ENCODE measurements at regions not wholly inside any gene's neighbourhood (a gene's known extent, or its start where the extent isn't known, plus 50 kb on each side); places are given as distances from the start of the nearest gene placed in this dataset.

DNA sequence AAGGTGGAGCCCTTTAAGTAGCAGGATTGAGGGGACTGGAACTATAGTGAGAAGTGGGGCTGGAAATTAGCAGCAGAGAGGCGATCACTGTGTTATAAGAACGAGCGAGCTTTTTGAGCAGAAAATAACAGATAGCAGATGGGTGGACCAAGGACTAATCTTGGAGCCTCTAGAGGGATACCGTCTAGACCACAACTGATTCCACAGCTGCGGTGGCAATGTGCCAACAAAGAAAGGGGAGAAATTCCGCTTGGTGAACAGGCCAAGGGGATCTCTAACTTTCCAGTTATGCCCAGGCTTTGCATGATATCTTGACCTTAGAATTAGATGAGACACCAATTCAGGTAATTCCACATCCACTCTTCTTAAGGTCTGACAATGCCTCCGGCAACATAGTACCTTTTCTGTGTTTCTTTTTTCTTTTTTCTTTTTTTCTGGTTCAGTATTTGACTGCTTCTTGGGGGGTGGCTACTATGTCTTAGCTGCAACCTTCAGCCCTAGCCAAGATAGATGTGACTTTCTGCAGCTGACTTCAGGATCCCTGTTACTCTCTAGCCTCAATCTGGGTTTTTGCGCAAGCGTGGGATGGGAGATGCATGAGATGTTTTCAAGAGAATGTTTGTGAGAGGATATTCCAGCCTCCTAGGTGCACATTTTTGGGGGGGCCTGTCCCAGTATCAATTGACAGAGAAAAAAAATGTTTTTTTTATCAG, 143.4 kb upstream of the CPSF6 start:
- no peak for DNase-seq (ENCODE audit: low read depth in 2 of 3, low spot score in 2 of 3)

- DNase-seq (ENCODE audit: low read depth in 2 of 3, low spot score in 2 of 3): no peak
These were observed 142.6 kb upstream of the CPSF6 start for GRCh38 chr12:69096669-69097335.

DNA sequence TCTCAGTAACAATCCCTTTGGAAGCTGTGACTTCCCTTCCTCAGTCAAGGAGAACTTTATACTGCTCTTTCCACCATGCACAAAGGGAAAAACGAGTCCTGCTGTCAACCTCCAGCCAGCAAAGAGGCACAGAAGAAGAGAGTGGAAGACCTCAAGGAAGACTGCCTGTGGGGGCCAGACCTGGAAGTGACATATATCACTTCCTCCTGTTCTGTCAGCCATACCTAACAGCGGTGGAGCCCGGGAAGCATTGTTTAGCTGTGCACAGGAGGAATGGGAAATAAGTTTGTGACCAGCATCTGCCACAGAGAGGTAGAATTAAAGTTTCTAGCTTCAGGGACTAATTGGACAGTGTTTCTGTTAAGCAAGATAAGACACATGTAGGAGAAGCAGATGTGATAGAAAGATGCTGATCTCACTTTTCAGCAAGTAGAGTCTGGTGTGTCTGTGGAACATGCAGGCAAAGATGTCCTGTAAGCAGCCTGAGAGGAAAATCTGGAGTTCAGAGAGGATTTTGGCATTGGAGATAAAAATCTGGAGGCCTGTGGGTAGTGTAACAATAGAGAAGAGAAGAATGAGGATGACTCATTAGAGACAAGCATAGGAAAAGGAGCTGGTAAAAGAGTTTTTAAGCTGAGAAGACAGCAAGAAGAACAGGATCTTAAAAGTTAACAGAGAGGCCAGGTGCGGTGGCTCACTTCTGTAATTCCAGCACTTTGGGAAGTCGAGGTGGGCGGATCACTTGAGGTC, 141.6 kb upstream of the CPSF6 start:
- no peak for DNase-seq (ENCODE audit: low read depth in 2 of 3, low spot score in 2 of 3)

DNA sequence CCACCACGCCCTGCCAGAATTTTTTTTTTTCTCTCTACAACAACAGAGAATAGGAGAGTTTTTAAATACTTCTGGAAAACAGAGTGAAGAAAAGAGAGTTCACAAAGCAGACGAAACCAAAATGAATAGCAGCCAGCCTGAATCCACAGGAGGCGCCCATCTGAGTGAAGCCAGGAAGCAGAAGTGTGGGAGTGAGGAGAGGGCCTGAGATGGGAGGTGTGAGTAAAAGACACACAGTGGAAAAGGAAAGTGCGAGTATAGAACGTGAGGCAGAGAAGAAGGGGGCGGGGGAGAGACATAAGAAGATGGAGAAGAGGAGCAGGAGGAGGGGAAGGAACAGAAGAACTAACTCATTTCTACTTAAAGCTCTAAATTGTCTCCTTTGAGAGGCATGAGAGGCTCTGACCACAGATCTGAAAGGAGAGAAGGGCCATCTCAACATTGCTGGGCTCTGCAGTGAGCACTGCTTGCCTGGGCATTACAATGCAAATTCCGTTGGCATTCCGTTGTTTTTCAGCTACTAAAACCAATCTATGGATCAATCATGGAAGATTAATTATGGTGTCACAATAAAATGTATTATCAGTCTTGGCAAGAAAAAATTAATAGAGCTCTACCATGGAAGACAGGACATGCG, 140.1 kb upstream of the CPSF6 start:
- no peak for DNase-seq (ENCODE audit: low read depth in 2 of 3, low spot score in 2 of 3)

DNA sequence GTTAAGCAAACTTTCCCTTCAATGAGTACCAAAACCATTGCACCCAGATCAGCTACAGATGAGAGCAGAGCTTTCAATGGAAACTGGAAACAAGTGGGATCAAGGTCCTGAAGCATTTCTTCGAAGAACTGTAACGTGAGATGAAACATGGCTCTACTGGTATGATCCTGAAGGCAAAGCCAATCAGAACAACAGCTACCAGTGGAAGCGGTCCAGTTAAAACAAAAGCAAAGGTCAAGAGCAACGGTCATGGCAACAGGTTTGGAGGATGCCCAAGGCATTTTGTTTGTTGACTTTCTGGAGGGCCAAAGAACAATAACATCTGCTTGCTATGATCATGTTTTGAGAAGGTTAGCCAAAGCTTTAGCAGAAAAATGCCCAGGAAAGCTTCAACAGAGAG, 137.9 kb upstream of the CPSF6 start:
- DNase-seq (ENCODE audit: low read depth in 2 of 3, low spot score in 2 of 3): no peak

DNA sequence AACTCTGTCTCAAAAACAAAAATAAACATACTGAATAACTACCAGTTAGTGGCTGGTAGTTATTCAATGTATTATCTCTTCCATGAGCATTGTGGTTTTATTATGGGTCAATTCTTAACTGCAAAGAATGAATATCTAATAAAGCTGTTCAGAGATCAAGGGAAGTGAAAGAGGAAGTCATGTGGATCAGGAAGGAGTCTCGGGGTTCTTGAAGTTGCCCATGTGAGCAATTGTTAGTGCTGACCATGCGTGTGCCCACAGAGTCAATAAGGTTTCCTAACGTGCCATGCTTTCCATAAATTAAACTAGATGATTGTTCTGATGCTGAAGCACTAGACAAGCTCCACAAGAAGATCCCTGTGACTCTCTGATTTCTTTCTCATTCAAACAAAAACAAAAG, 136.5 kb upstream of the CPSF6 start:
- DNase-seq (ENCODE audit: low read depth in 2 of 3, low spot score in 2 of 3): no peak

DNA sequence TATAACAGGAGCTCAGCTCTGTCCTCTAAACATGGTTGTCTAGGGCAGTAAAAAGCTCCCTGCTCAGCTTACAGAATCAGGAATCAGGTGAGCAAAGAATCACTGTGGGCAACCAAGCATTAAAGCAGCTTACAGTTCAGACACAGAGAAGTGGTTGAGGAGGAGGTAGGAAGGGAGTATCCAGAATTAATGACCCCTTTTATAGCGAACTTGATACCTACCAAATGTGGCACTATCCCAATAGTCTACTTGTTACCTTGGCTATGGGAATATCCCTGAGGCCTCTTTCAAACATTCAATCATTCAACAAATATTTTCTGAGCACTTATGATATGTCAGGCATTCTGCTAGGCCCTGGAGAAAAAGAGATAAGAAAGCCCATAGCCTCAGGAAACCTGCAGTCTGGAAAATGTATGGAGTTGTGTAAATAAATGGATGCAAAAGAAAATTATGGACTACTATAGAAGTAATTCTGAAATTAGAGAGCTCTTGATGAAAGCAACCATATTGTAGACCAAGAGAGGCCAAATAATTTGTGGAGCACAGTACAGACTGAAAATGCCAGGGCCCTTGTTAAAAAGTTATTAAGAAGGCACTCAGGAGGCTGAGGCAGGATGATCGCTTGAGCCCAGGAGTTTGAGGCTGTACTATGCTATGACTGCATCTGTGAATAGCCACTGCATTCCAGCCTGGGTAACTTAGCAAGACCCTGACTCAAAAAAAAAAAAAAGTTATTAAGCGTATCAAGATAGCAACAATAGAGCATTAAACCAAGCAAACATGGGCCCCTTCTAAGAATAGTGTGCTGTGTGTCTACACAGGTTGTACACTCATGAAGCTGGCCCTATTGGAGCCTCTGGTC, 134.0 kb upstream of the CPSF6 start:
- DNase-seq (ENCODE audit: low read depth in 2 of 3, low spot score in 2 of 3): no peak

- no peak for DNase-seq (ENCODE audit: low read depth in 2 of 3, low spot score in 2 of 3)
These were observed 132.8 kb upstream of the CPSF6 start for GRCh38 chr12:69106482-69107118.

- no peak for DNase-seq (ENCODE audit: low read depth in 2 of 3, low spot score in 2 of 3)
These were observed 131.8 kb upstream of the CPSF6 start for GRCh38 chr12:69107541-69107940.

DNA sequence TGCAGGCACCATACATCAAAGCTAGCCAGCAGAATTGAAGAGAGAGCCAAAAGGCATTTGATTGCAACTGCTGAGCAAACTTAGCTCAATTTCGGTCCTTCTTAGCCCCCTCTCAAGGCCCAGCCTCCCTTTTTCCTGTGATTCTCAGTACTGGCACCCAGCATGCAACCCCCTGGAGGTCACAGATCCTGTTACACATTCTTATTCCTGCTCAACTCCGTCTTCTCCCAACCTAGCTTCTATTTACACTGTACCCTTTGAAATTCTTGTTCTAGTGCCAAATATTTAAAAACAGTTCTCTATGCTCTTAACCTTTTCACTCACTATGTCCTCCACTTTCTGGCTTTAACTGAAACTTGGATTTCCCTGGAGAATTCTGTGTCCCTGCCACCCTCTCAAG, 131.3 kb upstream of the CPSF6 start:
- no peak for DNase-seq (ENCODE audit: low read depth in 2 of 3, low spot score in 2 of 3)

GRCh38 chr12:69112616-69113015, 126.8 kb upstream of the CPSF6 start:
- no peak for DNase-seq (ENCODE audit: low read depth in 2 of 3, low spot score in 2 of 3)

DNA sequence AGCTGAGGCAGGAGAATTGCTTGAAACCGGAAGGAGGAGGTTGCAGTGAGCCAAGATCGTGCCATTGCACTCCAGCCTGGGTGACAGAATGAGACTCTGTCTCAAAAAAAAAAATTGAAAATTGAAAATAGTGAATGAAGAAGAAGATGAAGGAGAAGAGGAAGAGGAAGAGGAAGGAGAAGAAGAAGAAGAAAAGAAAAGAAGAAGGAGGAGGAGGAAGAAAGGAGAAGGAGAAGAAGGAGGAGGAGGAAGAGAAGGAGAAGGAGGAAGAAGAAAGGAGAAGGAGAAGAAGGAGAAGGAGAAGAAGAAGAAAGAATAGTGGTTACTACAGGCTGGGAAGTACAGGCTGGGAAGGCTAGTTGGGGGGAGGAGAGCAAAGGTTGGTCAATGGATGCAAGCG, 124.3 kb upstream of the CPSF6 start:
- DNase-seq (ENCODE audit: low read depth in 2 of 3, low spot score in 2 of 3): no peak

DNA sequence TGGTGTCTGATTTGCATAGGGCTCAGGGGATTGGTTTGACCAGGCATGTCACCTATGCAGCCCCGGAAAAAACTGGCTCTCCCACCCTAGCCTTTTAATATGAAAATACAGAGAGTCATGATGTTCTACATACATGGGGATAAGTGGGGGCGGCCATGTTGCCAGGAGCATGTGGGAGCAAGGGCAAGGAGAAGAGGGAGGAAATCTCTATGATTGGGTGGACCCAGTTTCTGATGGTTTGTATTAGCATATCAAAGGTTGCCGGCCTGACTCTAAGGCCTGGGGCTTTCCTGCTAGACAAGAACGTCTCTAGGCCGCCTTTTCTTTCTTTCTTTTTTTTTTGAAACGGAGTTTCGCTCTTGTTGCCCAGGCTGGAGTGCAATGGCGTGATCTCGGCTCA, 123.4 kb upstream of the CPSF6 start:
- DNase-seq (ENCODE audit: low read depth in 2 of 3, low spot score in 2 of 3): no peak

- no peak for DNase-seq (ENCODE audit: low read depth in 2 of 3, low spot score in 2 of 3)
These were observed 121.7 kb upstream of the CPSF6 start for GRCh38 chr12:69117566-69118266.

- DNase-seq (ENCODE audit: low read depth in 2 of 3, low spot score in 2 of 3): no peak
These were observed 120.9 kb upstream of the CPSF6 start for GRCh38 chr12:69118516-69118915.

DNA sequence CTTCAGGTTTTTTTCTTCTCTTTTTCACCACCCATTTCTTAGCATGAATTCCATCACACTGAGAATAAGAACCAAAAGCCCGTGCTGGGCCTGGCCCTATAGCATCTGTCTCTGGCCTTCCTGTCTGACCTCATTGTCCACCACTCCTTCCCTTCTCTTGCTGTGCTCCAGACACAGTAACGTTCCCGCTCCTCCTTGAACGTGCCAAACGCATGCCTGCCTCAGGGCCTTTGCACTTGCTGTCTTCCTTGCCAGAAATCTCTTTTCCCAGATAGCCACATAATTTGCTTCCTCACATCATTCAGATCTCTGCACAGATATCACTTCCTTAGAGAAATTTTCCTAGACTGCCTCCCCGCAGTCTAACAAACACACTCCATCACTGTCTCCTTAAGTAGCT, 119.6 kb upstream of the CPSF6 start:
- no peak for DNase-seq (ENCODE audit: low read depth in 2 of 3, low spot score in 2 of 3)

- no peak for DNase-seq (ENCODE audit: low read depth in 2 of 3, low spot score in 2 of 3)
These were observed 119.0 kb upstream of the CPSF6 start for GRCh38 chr12:69120354-69120753.

GRCh38 chr12:69123311-69123710, 116.1 kb upstream of the CPSF6 start:
- no peak for DNase-seq (ENCODE audit: low read depth in 2 of 3, low spot score in 2 of 3)

DNA sequence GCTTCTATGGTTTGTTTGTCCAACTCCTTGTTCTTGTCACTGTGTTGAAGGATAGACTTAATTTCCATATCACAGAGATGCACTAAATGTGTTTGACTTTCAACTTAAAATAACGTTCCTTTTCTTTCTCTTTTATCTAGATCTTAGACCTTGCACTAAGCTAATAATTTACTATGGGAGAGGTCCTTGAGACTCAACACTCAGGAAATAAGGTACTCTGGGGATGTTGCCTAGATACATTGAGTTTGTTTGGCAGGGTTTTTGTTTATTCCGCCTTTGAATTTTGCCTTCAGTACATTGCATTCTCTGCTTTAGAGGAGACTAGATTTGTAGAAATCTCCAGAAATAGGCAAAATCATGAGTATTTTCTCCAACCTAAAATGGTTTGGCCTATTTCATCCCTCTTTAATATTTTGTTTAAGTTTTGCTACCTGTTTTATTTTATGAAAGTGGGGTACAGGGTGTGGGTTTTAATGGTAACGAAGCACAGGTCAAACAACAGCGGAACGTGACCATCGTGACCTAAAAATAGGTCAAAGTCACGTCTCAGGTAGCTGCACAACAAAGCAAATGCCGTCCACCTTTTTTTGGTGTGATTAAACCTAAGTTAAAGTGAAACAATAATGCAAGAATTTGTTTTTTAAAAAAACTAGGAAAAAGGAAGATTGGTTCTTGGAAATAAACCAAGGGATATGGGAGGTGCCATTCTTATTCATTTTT, 115.3 kb upstream of the CPSF6 start:
- no peak for DNase-seq (ENCODE audit: low read depth in 2 of 3, low spot score in 2 of 3)

Data from activated CD8-positive, alpha-beta memory T cell treated with anti-CD3 and anti-CD28 coated beads for 48 hours (primary cell).